IPS DF 4.7 (cell line): ENCODE measurements at regions not wholly inside any gene's neighbourhood (a gene's known extent, or its start where the extent isn't known, plus 50 kb on each side); places are given as distances from the start of the nearest gene placed in this dataset.
A peak's percentile ranks its signal among the peaks of the same experiment; 100 is the strongest.

Experiments
- DNase-seq: peaks from one replicate; pipeline ENCODE4 v3.0.0-alpha.2; 2013; ENCODE audit warnings: low spot score; ENCODE audit errors: extremely low read depth

DNA sequence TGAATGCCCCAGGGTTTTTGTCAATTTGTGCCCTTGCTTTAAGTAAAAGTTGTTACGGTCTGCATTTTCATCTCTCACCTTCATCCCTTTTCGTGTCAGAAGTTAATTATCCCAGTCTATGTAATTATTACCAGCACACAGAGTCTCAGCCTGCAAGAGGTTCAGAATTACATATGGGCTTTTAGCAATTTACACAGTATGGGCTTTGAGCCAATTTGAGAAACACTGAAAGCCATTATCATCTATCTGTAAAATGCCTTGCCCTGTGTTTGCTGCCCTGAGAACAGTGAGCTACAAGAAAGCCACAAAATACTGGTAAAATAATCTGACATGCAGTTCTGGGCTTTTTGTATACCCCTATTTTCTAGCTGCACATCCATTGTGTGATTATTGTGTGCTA is 125.6 kb upstream of the STEAP4 start:
- DNase-seq = no peak

DNA sequence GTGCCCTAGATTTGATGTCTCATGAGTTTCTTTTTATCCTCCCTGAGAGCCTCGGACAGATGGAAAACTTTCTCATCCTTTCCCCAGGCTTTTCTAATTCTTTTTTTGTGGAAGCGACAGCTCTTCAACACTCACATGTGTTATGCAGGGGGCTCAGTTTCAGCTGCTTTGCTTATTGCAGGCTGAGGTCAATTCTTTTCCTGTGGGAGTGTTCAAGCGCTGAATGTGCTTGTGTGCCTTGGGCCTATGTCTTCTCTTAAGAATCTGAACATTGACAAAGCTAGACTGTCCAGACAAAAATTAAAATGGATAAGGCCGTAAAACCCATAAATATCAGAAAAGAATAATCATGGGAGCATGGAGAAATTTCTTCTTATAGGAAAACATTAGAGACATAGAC is 125.2 kb upstream of the STEAP4 start:
- no peak for DNase-seq

DNA sequence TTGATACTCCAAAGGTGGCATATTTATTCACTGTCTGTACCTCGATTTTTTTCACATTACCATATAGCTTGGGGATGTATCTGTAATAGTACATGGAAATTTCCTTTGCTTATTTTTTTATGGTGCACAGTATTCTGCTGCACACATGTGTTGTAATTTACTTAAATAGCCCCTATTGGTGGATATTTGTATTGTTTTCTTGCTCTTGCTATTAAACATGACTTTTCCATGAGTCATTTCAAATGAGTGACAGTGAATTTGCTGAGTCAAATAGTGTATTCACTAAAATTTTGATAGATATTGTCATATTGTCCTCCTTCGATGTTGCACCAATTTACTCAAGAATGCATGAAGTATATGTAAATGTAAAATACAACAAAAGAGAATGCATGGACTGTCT is 122.7 kb upstream of the STEAP4 start:
- DNase-seq = no peak

DNA sequence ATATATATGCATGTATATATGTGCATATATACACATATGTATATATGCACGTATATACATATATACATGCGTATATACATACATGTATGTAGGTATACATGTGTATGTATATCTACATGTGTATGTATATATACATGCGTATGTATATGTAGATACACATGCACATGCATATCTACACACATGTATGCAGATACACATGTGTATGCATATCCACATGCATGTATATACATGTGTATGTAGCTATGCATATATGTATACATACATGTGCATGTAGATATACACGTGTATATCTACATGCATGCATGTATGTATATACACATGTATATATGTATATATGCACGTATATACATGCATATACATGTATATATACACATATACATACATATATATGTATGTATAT is 95.8 kb upstream of the STEAP4 start:
- no peak for DNase-seq

DNA sequence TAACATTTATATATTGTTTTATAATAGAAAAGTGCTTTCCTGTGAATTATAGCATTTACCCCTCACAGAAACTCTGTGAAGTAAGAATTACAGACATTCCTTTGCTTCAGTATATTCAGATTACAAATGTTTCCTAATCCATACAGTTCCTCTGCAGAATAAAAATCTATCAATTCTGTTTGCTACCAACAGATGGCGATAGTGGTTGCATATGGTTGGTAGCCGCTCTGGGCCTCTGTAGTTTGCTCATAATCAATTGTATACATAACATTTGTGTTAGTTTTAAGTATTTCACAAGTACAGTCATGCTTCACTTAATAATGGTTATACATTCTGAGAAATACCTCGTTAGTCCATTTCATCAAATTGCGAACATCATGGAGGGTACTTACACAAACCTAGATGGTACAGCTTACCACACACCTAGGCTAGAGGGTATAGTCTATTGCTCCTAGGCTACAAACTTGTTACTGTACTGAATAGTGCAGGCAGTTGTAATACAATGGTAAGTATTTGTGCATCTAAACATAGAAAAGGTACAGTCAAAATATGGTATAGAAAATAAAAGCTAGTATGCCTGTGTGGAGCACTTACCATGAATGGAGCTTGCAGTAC is 94.4 kb upstream of the STEAP4 start:
- no peak for DNase-seq

DNA sequence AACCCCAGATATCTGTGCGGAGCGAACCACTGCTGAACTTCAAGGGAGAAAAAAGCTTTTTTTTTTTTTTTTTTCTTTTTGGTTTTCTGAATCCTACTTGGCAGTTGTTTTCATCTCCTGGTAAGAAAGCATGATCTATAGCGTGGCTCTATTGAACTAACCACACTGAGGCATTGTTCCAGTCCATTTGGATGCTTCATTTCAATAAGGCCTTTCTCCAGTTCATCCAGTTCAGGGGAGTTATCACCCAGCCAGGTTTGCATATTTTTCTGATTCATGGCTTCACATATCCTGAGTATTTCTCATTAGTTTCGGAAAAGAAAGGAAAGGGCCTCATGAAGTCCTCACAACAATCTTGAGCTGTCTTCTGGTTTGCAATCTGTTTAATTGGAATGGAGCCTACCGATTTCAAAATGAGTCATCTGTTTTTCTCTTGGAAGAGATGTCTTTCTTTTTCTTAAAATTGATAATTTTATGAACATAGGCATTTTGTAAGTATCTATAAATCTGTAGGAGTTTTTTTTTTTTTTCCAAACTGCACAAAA is 93.1 kb upstream of the STEAP4 start:
- no peak for DNase-seq

DNA sequence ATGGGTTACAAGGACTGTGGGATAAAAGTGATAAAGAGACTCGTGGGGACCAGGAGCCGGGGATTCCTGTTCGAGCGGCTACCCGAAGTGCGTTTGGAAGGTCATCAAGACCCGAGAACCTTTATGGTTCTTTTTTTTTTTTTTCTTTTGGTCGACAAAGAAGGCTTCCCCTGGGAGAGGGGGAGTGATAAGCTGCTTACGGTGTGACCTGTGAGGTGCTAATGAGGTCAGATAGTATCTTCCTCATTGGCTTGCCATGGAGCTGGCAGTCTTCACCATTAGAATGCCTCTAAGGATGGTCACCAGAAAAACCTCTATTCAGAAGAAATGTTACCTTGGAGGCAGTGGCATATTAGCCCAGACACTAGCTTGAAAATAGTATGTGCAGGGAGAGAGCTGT is 92.3 kb upstream of the STEAP4 start:
- no peak for DNase-seq

DNA sequence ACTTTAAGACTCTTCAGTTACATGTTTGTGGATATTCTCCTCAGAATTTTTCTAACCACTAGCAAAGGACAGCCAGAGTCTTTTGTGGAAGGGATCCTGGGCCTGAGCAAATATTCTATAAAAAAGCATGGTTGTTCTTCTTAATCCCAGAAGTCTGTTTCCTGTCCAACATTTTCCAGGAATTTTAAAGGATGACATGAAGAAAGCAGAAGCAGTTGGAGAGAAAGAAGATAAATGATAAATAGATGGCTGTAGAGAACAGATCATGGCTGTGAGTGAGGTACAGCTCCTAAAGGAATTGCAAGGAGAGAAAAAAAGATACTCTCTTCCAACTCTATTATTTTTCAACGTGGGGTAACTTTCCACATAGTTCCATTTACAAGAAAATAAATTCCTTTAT is 91.8 kb upstream of the STEAP4 start:
- no peak for DNase-seq

DNA sequence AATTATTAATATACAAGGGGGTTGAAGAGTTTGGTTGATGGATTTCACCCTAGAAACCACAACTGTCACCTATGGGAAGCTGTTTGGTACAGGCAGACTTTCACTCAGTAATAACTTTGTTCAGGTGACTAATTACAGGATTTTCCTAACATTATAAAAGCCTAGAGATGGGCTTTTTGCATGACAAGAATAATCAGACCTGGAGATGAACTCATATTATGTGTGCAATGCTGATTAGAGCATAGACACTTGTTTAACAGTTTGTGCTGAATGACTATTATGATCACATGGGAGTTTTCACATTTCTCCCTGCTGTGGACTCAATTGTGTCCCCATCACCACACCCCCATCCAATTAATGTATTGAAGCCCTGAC is 90.2 kb upstream of the STEAP4 start:
- no peak for DNase-seq

DNA sequence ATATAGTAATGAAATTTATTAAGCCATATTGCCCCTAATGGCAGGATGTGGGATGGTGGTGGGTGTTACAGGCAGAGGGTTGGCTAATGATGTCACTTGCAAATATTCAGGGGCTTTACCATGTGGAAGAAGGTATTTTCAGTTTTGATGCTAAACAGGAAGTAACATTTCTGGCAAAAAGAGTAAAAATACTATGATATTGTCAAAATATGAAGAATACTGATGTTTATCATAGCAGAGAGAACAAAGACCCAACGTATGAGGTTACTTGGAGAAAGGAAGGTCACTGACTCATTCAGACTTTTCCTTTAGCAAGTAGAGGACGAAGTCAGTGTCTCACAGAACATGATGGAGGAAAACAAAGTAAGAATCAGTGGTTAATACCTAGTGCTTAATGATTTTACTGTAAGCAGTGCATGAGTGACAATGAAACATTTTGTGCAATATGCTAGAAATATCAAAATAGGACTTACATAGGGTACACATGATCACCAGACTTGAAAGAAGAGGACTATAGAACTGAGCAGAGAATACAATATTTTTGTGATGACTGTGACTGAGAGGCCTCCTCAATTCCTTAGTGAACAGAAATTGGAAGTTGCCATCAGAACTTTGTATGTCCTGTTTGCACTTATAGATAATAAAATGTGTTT is 89.7 kb upstream of the STEAP4 start:
- no peak for DNase-seq

DNA sequence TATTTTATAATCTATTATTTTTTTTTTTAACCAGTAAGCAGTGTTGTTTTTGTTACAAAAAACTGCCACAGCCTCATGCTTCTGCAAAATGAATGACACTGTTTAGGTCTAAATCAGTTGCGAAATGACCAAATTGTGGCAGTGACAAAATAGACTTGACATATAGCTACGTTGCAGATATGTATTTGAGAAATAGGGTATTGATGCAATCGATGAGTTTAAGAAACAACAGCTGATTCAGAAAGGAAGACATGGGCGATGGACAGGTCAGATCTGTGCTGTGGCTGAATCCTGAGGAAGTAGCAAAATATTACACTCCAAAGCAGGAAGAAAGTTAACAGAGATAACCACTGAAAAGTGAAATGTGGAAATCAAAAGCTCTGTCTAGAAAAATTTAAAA is 89.0 kb upstream of the STEAP4 start:
- no peak for DNase-seq

DNA sequence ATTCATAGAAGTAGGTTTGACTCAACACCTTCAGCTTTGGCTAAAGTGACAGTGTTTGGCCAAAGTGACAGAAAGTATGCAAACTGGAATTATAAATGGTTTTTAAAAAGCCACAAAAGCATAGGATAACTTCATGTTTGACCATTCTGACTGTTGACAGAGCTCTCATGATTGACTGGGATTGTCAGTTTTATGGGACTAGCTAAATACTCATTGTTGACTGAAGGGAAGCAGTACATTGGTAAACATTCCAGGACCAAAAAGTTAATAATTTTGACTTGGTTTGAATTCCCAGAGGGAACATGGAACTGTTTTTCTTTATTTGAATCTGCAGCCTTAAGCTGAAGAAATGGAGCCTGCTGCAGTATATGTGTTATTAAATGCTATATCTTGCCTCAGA is 84.6 kb upstream of the STEAP4 start:
- no peak for DNase-seq

DNA sequence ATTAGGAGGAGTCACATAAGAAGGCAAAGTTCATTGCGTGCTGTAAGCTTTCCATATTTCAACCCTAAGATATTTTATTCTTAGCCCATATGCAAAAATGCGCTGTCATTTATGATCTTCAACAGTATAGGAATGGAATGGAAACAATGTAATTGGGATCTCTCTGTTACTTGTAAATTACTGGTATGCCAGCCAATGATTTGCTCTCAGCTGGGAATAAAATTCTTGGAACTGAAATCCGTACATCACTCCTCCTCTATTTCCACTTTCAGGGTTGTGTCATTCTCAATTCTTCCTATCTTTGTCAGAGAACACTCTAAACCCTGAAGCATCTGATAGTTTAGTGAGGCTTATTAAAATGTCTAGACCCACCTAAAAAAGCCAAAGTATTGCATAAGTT is 80.7 kb upstream of the STEAP4 start:
- DNase-seq = no peak

DNA sequence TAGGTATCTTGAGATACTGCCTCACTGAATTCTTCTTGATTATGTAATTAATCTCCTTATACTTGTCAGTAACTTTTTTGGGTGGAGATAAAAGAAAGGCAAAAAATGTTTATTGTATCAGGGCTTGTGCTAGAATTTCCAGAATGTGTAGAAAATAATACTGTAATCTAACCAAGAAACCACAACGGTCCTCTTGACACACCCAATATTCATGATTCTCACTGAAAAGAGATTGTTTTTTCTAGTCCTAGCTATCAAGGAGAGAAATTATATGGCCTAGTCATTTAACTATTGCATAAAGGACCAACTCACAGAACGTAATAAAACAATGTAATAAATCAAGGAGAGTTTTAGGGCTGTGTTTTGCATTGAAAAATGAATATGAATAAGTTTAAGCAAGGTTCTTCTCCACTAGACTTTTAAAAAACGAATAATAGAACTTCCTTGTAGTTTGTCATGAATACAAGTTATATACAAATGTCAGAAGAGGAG is 80.0 kb upstream of the STEAP4 start:
- DNase-seq = no peak

DNA sequence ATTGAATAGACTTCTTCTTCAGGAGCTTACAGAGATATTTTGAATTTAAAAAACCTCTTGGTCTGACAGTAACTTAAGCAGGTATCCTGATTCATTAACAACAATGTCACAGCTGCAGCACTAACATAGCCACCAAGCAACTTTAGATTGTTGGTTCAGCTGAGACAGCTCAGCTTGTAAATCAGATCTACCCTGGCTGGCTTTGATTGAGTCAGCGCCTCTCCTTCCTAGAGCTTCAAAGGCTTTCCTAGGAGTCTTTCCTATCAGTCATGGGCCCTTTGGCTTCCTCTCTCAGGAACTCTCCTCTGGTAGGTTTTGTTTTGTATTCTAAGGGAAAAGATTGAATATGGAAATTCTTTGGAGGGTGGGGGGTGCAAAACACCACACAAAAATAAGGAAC is 70.7 kb upstream of the STEAP4 start:
- peak; percentile 82 for DNase-seq

DNA sequence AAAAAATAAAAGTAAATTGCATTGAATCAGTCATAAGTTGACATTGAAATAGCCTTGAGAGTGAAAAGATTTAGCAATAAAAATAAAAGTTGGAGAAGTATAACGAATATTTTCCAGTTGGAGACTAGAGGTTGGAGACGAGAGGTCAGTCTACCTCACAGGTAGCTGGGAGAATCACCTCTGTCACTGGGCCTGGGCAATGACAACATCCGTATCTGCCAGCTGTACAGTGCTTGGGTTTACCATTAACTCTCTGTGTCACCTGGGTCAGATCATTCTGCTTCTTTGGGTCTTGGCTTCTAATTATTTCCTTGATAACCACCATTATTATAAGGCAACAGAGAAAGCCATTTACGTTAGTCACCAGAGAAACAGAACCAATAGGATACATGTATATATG is 62.0 kb upstream of the STEAP4 start:
- no peak for DNase-seq

DNA sequence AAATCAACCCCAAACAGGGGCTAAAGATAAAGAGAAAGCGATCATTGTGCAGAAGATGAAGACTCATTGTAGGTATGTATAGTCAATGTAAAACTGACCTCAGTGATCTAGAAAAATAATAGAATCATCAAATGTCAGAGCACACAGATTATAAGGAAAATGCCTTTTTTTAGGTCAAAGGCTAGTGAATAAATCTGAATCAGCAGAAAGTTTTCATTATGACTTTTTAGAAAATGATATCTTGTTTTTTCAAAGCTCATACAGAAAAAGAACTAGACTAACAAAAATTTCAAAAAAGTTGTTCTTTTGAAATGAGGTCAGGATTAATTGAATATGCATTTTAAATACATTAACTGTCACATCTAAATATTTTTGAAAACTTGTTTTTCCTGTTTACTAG is 60.2 kb upstream of the STEAP4 start:
- no peak for DNase-seq

DNA sequence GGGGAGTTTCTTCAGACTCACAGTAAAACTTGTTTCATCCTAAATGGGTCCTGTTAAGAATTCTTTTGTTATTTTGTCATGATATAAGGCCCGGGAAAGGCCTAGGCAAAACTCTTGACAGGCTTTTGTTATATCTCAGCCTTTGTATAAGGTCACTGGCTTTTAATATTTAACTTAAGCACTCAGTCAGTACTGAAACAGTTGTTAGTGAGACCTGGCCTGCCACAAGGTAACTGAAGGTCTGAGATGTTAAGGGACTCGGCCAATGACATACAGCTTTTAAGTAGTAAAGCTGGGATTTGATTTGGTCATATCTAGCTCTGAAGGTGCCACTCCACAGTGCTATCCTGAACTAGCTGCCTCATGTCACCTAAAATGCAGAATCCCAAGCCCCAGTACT is 57.2 kb upstream of the STEAP4 start:
- DNase-seq = no peak

DNA sequence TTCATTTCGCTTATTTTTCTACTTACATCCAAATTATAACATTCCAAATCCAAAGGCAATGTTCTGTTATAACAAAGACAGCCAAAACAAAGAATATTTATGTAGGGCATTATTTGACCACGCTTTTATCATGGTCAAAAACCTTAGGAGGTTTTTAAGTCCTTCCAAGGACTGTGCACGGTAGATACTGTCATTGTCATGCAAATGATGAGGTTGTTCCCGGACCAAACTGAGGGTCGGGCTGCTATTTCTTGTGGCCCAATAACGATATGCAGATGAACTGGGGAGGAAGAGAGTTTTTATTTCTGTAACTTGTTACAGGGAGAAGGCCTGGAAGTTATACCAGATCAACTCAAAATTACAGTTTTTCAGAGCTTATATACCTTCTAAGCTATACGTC is 56.6 kb upstream of the STEAP4 start:
- DNase-seq = no peak

DNA sequence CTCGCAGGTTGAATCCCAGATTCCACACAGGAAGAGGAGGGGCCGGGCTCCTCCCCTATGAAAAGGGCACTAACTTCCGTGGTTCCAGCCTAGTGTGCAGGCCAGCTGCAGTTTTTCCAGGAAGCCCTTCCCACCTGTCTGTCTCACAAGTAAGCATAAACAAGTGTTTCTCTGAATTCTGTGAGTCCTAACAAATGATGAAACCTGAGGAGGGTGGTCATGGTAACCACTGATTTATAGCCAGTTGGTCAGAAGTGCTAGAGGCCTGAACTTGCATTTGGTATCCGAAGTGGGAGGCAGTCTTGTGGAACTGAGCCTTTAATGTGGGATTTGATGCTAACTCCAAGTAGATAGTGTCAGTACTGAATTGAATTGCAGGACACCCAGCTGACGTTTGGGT is 54.7 kb upstream of the STEAP4 start:
- no peak for DNase-seq

DNA sequence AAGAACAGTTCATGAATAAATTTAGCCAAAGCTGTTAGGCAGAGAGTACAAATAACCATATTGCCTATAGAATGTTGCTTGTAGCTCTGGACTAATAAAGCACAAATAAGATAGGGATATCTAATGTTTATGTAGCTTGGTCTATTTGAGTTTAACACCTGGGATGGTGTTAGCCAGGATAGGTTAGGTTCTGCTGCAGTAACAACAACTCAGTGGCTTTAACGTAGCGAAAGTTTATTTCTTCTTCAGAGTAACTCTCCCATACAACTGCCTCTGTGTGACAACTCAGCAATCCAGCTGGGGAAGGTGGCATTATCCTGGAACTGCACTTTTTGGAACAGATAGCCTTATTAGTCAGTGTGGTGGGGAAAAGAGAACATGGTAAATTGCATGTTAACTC is 52.2 kb upstream of the STEAP4 start:
- DNase-seq = no peak

DNA sequence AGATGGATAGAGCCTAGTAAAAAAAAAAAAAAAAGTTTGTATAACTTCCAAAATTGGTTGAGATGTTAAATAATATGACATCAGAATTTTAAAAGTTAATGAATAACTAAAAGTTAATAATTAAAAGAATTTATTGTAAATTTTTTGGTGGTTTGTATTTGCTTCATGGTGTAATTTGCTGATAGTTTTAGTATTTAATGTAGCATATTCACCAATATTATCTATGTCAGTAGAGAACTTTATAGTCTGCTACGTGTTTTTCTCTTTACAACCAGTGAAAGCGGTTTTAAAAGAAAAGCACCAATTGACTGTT is 51.8 kb upstream of the STEAP4 start:
- no peak for DNase-seq

DNA sequence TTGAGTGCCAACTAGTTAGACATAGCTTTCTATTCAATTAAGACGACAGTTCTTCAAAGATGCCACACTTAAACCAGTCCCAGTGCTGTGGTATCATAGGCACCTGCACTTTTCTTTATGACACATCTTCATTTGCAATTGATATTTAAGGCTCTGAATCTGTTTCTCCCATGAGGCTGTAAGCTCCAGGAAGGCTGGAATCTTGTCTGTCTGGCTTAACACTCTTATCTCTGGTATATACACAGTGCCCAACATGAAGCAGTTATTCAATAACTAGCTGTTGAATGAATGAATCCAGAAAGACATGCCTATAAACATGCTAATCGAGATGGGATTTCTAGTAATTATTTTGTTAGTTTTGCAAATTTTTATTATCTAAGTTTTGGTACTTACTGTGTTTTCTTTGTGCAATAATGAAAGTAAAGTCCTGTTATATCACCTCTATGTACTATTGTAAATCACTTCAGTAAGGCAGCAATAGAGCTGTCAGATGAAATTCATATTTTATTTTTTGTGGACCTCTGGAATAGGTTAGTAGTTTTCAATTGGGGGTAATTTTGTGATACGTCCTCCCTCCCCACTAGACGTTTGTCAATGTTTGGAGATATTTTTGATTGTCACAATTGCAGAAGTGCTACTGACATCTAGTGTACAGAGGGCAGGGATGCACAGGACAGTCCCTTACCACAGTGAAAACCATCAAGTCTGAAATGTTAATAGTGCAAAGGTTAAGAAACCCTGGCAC is 51.3 kb upstream of the STEAP4 start:
- DNase-seq = no peak
